NCI-H2196 (cell line): ENCODE measurements at regions not wholly inside any gene's neighbourhood (a gene's known extent, or its start where the extent isn't known, plus 50 kb on each side); places are given as distances from the start of the nearest gene placed in this dataset.

Source experiments
- DNase-seq: peaks from one replicate; lab custom pipeline; 2025; ENCODE audit not compliant: unreplicated experiment; lab: John Stamatoyannopoulos, UW

DNA sequence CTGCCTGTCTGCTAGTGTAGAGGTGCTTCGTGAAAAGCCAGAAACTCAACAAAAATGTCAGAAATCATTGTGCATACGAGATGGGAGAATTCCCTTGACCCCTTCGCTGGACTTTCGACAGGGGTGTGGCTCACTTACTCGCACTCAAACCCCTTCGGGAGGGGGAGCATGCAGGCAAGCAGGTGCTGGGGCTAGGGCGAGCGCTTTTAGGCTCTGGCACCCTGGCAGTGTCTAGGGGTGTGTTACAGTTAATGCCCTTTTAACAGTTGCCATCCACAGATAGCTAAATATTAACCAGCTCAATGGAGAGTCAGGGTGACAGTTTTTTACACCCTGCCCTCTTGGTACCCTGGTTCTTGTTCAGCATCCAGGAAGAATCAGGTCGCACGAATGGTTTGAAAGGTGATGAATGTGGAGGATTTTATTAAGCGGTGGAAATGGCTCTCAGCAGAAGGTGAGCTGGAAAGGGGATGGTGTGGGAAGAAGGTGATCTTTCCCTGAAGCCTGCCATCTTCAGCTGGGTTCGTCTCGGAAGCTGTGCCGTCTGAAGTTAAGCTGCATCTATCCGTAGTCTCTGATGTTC is 59.6 kb upstream of the SHANK2 start:
- DNase-seq, result no peak

DNA sequence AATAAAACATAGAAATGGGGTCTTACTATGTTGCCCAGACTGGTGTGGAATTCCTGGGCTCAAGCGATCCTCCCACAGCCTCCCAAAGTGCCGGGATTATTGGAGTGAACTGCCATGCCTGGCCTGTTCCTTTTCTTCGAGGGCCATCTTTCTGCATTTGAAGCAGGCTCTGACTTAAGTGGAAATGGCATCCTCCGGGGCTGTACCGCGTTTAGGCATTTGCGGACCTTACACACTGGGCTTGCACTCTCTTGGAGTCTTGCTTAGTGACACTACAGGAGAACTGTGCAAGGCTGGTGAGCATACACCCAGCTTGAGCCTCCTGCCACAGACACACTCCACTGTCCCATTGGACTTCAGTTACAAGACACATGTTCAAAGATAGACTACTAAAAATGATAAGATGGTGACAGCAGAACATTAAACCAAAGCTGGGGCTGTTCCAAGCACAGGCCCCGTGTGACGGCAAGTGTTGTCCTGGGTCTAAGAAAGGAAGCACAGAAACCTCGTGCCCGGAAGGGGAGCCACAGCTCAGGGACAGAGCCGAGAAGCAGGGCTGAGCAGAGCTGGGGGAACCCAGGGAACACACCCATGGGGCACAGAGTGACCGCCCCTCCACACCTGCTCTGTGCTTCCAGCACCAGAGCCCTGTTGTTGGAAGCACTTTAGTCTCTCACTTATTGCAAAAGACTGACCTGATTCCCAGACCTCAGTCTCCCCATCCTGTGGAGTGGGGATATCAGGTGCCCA is 59.0 kb upstream of the SHANK2 start:
- no peak for DNase-seq

DNA sequence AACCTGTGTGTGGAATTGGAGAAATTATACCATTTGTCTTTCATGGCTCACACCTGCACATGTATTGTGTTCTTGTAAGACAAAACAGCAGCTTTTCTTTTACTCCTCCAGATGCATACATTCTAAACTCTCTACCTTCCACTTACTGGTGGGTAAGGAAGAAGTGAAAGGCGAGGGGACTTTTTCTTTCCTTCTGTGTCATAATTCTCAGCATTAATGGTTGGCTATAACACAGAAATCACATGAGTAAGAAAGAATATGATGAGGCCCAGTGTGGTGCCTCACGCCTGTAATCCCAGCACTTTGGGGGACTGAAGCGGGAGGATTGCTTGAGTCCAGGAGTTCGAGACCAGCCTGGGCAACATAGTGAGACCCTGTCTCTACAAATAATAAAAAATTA is 57.8 kb upstream of the SHANK2 start:
- no peak for DNase-seq

DNA sequence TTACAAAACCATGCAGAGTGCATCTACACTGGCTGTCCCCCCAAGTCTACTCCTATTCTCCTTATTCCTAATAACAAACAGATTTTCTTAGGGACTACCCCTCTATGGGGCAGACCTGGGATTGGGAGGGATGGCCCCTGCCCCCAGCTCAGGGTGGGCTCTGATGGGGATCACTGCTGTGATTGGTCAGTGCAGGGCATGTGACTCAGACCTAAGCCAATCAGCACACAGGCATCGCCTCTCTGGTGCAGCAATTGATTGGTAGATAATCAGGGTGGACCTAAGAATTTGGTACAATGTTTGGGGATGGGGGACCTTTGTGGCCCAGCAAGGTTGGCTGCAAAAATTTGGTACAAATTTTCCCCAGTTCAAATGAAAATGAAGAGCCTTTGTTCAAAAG is 57.2 kb upstream of the SHANK2 start:
- DNase-seq, result no peak

DNA sequence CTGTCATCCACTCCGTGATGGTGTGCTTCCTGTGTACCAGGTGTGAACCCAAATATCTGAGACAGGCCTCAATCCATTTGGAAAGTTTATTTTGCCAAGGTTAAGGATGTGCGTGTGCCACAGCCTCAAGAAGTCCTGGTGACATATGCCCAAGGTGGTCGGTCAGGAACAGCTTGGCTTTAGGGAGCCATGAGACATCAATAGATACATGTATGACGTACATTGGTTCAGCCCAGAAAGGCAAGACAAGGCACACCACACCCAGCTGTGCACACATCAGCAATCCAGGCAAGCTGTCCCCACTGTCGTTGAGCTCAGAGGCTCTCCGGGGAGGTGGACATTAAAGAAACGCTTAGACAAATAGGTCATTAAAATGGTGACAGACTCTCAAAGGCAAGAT is 56.8 kb upstream of the SHANK2 start:
- DNase-seq, result no peak

DNA sequence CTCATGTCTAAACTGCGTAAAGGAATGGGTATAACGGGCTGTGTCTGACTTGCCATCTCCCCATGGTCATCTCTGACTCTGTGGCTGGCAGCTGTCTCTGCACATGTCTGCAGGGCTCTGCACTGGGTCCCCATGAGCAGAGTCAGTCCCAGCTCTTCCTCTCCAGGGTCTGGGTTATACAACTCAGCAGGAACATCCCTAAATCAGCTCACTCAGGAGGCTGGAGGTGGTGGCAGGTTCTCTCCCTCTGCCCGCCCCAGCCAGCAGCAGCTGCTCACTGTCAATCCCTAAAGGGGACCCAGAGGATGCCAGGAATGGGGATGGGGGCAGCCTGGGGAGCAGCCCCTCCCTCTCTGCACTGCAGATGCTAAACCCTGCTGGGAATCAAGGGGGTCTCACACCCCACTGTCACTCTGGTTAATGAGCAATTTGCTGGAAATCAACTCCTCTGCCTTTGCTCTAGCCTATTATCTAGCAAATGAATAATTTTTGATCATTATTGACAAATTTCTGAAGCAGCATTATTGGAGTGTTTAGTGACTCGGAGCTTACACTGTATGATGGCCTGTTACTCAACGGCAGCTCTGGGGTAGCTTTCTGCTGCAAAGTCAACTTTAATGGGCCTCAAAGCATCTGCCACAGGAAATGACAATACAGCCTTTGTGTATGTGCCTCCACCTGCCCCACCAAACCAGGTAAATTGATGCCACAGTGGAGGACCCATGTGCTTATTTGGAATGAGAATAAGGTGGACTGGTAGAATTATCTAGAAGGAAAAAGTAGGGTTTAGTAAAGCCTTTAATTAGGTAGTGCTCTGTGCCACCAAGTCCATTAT is 55.7 kb upstream of the SHANK2 start:
- no peak for DNase-seq

DNA sequence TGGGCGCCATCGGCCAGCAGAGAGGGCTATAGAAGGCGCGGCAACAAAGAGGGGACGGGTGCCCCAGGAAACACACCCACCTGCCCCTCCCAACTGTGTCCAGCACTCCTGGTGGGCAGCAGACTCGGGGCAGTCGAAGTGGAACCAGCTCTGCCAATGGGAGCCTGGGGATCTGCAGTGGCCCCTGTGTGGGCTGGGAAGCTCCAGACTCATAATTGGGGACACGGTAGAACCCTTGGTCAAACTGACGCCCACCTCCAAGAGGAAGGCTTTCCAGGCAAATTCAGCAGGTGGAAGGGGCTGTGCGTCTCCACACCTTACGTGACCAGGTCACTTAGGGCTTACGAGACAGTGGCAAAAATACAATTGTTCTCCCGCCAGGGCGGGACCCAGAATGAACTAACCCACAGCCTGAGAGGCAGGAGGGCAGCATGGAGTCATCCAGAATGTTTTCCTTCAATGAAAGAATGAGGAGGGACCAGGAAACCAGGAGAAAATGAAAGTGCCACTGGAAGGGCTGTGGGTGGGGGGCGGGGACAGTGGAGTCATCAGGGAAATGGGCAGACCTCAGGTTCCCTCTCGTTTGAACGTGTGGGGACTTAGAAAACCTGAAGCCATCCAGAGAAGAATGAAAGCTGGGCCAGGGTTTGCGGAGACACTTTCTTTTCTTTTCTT is 53.2 kb upstream of the SHANK2 start:
- DNase-seq, result no peak

DNA sequence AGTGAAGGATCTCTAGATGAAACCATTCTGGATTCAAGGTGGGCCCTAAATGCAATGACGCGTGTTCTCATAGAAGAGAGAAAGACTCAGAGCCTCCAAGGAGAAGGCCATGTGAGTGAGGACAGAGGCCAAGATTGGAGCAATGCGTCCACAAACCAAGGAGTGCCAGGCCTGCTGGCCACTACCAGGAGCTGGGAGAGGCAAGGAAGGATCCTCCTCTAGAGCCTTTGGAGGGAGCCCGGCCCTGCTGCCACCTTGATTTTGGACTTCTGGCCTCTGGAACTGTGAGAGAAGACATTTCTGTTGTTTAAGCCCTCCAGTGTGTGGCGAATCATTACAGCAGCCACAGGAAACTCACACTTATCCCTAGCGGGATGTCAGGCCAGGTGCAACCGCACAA is 52.7 kb upstream of the SHANK2 start:
- DNase-seq, result no peak

DNA sequence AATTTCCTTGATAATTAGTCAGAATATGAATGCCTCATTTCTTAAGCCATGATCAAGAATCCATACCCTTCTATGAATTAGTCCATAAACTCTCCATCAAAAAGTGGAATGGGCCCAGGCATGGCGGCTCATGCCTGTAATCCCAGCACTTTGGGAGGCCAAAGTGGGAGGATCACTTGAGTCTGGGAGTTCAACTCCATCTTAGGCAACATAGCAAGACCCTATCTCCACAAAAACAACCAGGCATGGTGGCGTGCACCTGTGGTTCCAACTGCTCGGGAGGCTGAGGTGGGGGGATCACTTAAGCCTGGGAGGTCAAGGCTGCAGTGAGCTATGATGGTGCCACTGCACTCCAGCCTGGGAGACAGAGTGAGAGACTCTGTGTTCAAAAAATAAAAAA is 52.1 kb upstream of the SHANK2 start:
- DNase-seq, result no peak

DNA sequence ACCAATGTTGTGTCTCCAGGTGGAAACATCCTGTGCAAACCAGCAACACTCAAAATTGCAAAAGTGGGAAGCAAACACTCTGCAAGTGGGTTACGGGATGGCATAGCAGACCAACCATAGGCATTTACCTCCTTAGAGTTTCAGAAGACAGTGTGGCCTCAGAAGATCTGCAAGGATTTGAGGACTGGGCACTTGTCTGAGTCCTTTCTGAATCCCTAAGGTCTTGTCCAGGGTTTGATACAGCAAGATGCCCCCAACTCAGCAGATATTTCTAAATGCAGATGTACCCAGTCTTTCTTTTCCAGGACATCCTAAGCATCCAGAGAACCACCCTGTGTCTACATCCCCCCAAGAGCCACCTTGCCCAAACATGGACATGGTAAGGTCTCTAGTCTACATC is 51.7 kb upstream of the SHANK2 start:
- no peak for DNase-seq

DNA sequence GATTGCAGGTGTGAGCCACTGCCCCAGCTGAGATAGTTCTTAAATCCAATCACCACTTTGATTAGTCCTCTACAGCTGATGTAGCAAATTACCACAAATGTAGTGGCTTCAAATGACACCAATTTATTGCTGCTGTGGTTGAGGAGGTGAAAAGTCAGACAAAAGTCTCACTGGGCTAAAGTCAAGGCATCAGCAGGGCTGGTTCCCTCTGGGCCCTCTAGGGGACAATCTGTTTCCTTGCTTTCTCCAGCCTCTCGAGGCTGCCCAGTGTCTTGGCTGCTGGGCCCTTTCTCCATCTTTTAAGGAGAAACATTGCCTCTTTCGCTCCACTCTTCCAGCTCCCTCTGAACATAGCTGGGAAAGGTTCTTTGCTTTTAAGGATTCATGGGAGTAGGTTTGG is 50.5 kb upstream of the SHANK2 start:
- DNase-seq, result no peak

DNA sequence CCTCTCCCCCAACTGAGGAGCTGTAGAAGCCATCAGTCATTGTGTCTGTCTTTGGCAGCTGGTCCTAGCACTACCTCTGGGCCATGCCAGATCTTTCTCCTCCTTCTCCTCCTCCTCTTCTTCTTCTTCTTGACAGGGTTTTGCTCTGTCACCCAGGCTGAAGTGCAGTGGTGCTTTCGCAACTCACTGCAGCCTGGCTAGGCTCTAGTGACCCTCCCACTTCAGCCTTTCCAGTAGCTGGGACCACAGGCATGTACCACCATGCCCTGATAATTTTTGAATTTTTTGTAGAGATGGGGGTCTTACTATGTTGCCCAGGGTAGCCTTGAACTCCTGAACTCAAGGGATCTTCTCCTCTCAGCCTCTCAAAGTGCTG is 50.1 kb upstream of the SHANK2 start:
- no peak for DNase-seq
